Trophoblast cell (in vitro differentiated cells and primary cell): ENCODE measurements at regions not wholly inside any gene's neighbourhood (a gene's known extent, or its start where the extent isn't known, plus 50 kb on each side); places are given as distances from the start of the nearest gene placed in this dataset.
"Not testable (repeated sequence)": the region's sequence is repeated elsewhere in the genome, so short reads cannot be mapped to it uniquely, and the experiment has no call there.

Experiments
- DNase-seq, 2 donors: peaks; one replicate each; pipeline ENCODE4 v3.0.0-alpha.2; 2016
- H2AFZ ChIP-seq: 2 replicates; pipeline ENCODE4 v1.6.1; 2013; ENCODE audit warnings: low read length, moderate library complexity, mild to moderate bottlenecking; ENCODE audit not compliant: insufficient read depth, poor library complexity
- H2AK5ac ChIP-seq: 2 replicates; pipeline ENCODE4 v1.6.1; 2013; ENCODE audit warnings: mild to moderate bottlenecking, low read length
- H2BK120ac ChIP-seq: 2 replicates; pipeline ENCODE4 v1.6.1; 2013; ENCODE audit warnings: low read length, mild to moderate bottlenecking, moderate library complexity; ENCODE audit not compliant: insufficient read depth, poor library complexity
- H2BK12ac ChIP-seq: 2 replicates; pipeline ENCODE4 v1.6.1; 2013; ENCODE audit warnings: mild to moderate bottlenecking, low read length, moderate library complexity
- H2BK5ac ChIP-seq: 2 replicates; pipeline ENCODE4 v1.6.1; 2013; ENCODE audit warnings: low read length, low read depth, moderate library complexity, mild to moderate bottlenecking; ENCODE audit not compliant: poor library complexity
- H3K14ac ChIP-seq: 2 replicates; pipeline ENCODE4 v1.6.1; 2013; ENCODE audit warnings: mild to moderate bottlenecking, low read length
- H3K18ac ChIP-seq: 2 replicates; pipeline ENCODE4 v1.6.1; 2013; ENCODE audit warnings: mild to moderate bottlenecking, low read length
- H3K23ac ChIP-seq: 2 replicates; pipeline ENCODE4 v1.6.1; 2013; ENCODE audit warnings: low read length
- H3K27ac ChIP-seq: 2 replicates; pipeline ENCODE4 v1.5.1; 2013; ENCODE audit warnings: low read depth, mild to moderate bottlenecking, inconsistent platforms, low read length, moderate library complexity
- H3K27me3 ChIP-seq: 2 replicates; pipeline ENCODE4 v1.6.1; 2013; ENCODE audit warnings: inconsistent platforms, mild to moderate bottlenecking, low read length, moderate library complexity; ENCODE audit not compliant: insufficient read depth
- H3K36me3 ChIP-seq, 2 experiments: 1 replicate in 1 of 2; 2 replicates in 1 of 2; pipeline ENCODE4 v1.6.1; 2013; ENCODE audit warnings: low read length in 2 of 2, mild to moderate bottlenecking in 2 of 2, moderate library complexity in 1 of 2; ENCODE audit not compliant: insufficient read depth in 2 of 2, control insufficient read depth in 1 of 2
- H3K4ac ChIP-seq: 2 replicates; pipeline ENCODE4 v1.6.1; 2013; ENCODE audit warnings: low read depth, mild to moderate bottlenecking, low read length, moderate library complexity
- H3K4me1 ChIP-seq, 2 experiments: 1 replicate in 1 of 2; 2 replicates in 1 of 2; pipeline ENCODE4 v1.6.1; 2013; ENCODE audit warnings: low read length in 2 of 2, mild to moderate bottlenecking in 2 of 2, moderate library complexity in 1 of 2; ENCODE audit not compliant: insufficient read depth in 2 of 2, control insufficient read depth in 1 of 2
- H3K4me2 ChIP-seq: 2 replicates; pipeline ENCODE4 v1.6.1; 2013; ENCODE audit warnings: inconsistent platforms, mild to moderate bottlenecking, low read length, moderate library complexity
- H3K4me3 ChIP-seq: 2 replicates; pipeline ENCODE4 v1.5.1; 2013; ENCODE audit warnings: mild to moderate bottlenecking, low read depth, low read length, inconsistent platforms
- H3K79me1 ChIP-seq: one replicate; pipeline ENCODE4 v1.6.1; 2013; ENCODE audit warnings: low read length
- H3K79me2 ChIP-seq: 2 replicates; pipeline ENCODE4 v1.6.1; 2013; ENCODE audit warnings: low read length, mild to moderate bottlenecking; ENCODE audit not compliant: control insufficient read depth, insufficient read depth, poor library complexity
- H3K9ac ChIP-seq: 2 replicates; pipeline ENCODE4 v1.6.1; 2013; ENCODE audit warnings: mild to moderate bottlenecking, low read length
- H3K9me3 ChIP-seq: 2 replicates; pipeline ENCODE4 v1.6.1; 2013; ENCODE audit warnings: low read depth, mild to moderate bottlenecking, control low read depth, inconsistent platforms, low read length; ENCODE audit not compliant: insufficient read depth
- H4K12ac ChIP-seq: 2 replicates; pipeline ENCODE4 v1.6.1; 2013; ENCODE audit warnings: low read depth, mild to moderate bottlenecking, low read length, moderate library complexity
- H4K8ac ChIP-seq: 2 replicates; pipeline ENCODE4 v1.6.1; 2013; ENCODE audit warnings: low read depth, mild to moderate bottlenecking, low read length, moderate library complexity
- H4K91ac ChIP-seq: one replicate; pipeline ENCODE4 v1.6.1; 2013; ENCODE audit warnings: low read depth, mild to moderate bottlenecking, low read length, moderate library complexity
- WGBS: extraction: QIAGEN DNeasy Blood & Tissue Kit; methylation state at CpG from one replicate; pipeline ENCODE4 v1.1.7; 2013; ENCODE audit warnings: missing lambda C conversion rate; ENCODE audit not compliant: insufficient read length, insufficient coverage; ENCODE audit errors: extremely low coverage; 5-methylcytosine and 5-hydroxymethylcytosine counted together

DNA sequence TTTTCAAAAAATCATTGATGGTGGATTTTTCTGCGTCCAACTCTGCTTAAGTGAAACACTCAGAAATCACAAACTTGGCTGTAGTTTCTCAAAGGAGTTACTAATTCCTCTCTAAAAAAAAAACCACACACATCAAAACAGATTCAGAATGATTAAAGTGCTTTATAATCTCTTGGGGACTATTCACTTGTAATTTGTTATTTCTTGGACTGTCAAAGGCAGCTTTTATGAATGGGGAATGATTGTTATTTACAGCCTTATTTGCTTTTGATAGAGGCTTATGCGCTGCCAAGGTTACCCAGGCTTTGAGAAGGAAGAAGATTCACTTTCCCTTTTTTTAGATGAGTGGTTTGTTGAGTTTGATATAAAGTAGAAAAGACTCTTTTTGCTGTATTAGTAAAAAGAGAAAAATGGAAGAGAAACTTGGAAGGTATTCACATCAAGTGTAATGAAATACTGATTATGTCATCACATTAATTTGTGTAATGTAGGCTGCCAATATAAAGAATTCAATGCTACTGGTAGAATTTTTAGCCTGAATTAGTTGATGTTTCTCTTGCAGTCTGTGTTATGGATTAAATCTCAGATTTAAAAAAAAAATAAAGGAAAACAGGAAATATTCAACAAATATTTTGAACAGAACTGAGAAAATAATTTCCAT lies 381.0 kb upstream of the SASH1 start:
- Histone ChIP-seq H3K4me3 (no peak overlapping the region), H3K9ac (no peak overlapping the region), H2BK5ac (no peak overlapping the region), H2BK12ac (no peak overlapping the region), H3K27me3 (no peaks in the 10 kb centered on the region), H3K4me2 (no peak overlapping the region), H3K4me1 (no peaks in the 10 kb centered on the region), H2BK120ac (no peak overlapping the region), H3K4ac (no peak overlapping the region), H4K12ac (no peak overlapping the region), H4K91ac (no peak overlapping the region), H3K23ac (no peak overlapping the region), H3K14ac (no peak overlapping the region), H4K8ac (no peak overlapping the region), H3K79me2 (no peaks in the 10 kb centered on the region), H3K18ac (no peak overlapping the region), H3K79me1 (no peaks in the 10 kb centered on the region), H2AK5ac (no peak overlapping the region), H2AFZ (no peak overlapping the region), H3K36me3 (no peaks in the 10 kb centered on the region), H3K9me3 (no peaks in the 10 kb centered on the region), H3K27ac (no peak overlapping the region)
- no peak for DNase-seq
- no CpG with 5 or more reads among the region's 2 CpGs for WGBS

DNA sequence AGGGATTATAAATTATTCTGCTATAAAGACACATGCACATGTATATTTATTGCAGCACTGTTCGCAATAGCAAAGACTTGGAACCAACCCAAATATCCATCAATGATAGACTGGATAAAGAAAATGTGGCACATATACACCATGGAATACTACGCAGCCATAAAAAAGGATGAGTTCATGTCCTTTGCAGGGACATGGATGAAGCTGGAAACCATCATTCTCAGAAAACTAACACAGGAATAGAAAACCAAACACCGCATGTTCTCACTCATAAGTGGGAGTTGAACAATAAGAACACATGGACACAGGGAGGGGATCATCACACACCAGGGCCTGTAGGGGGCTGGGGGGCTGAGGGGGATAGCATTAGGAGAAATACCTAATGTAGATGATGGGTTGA lies 377.2 kb upstream of the SASH1 start:
- H3K4me1 ChIP-seq, H4K8ac ChIP-seq, H3K4me3 ChIP-seq, H4K12ac ChIP-seq, H2BK120ac ChIP-seq, H3K27ac ChIP-seq, H4K91ac ChIP-seq, H3K23ac ChIP-seq, H3K9me3 ChIP-seq, DNase-seq, H3K9ac ChIP-seq, H3K18ac ChIP-seq, H3K27me3 ChIP-seq, H3K4ac ChIP-seq, H3K79me2 ChIP-seq, H2AFZ ChIP-seq, H3K14ac ChIP-seq, H3K79me1 ChIP-seq, H3K4me2 ChIP-seq, H2AK5ac ChIP-seq, H3K36me3 ChIP-seq, H2BK5ac ChIP-seq, H2BK12ac ChIP-seq: not testable (repeated sequence)
- no CpG with 5 or more reads among the region's 3 CpGs for WGBS

DNA sequence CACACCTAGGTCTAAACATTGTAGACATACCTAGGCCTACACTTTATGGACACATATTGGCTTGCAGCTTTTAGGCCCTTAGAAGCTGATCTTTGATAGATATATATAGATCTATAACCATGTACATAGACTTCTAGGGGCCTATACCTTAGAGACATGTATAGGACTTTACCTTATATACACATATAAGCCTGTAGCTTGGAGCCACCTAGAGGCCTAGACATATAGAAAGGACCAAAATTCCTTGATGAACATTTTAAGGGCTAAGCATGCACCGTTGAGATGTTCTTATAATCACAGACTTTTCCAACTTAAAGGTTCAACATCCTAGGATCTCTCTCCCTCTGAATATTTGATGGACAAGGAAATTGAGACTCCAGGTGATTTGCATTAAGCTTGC lies 371.7 kb upstream of the SASH1 start:
- Histone ChIP-seq H2BK12ac (no peak overlapping the region), H3K23ac (no peak overlapping the region), H3K4me1 (peaks cover 0 to 9% of the 10 kb centered on the region in 2 experiments), H3K27me3 (no peaks in the 10 kb centered on the region), H4K8ac (no peak overlapping the region), H3K18ac (no peak overlapping the region), H2BK5ac (no peak overlapping the region), H3K4ac (no peak overlapping the region), H3K27ac (no peak overlapping the region), H3K79me1 (no peaks in the 10 kb centered on the region), H2BK120ac (no peak overlapping the region), H2AK5ac (no peak overlapping the region), H3K4me2 (no peak overlapping the region), H3K9me3 (no peaks in the 10 kb centered on the region), H4K12ac (no peak overlapping the region), H4K91ac (no peak overlapping the region), H3K14ac (no peak overlapping the region), H3K36me3 (no peaks in the 10 kb centered on the region), H3K79me2 (no peaks in the 10 kb centered on the region), H2AFZ (no peak overlapping the region), H3K9ac (no peak overlapping the region), H3K4me3 (no peak overlapping the region)
- WGBS: no CpG with 5 or more reads among the region's 1 CpG
- peak in 1 of 2 donors; percentile 22 for DNase-seq

GRCh38 chr6:147972448-147972847 lies 370.2 kb upstream of the SASH1 start:
- H3K9me3 ChIP-seq: no peaks in the 10 kb centered on the region
- H3K4me1 ChIP-seq: peaks cover 0 to 9% of the 10 kb centered on the region in 2 experiments
- no peak for DNase-seq
- H4K12ac ChIP-seq: no peak overlapping the region
- H3K14ac ChIP-seq: no peak overlapping the region
- no peak overlapping the region for H3K4me3 ChIP-seq
- H3K79me1 ChIP-seq: no peaks in the 10 kb centered on the region
- no peak overlapping the region for H3K18ac ChIP-seq
- no peaks in the 10 kb centered on the region for H3K27me3 ChIP-seq
- no peak overlapping the region for H4K91ac ChIP-seq
- H2BK5ac ChIP-seq: no peak overlapping the region
- H3K79me2 ChIP-seq: no peaks in the 10 kb centered on the region
- no peak overlapping the region for H2BK120ac ChIP-seq
- H4K8ac ChIP-seq: no peak overlapping the region
- no CpG with 5 or more reads among the region's 5 CpGs for WGBS
- no peak overlapping the region for H2AK5ac ChIP-seq
- no peak overlapping the region for H3K4ac ChIP-seq
- no peak overlapping the region for H2BK12ac ChIP-seq
- H2AFZ ChIP-seq: no peak overlapping the region
- H3K9ac ChIP-seq: no peak overlapping the region
- H3K23ac ChIP-seq: no peak overlapping the region
- H3K36me3 ChIP-seq: no peaks in the 10 kb centered on the region
- H3K4me2 ChIP-seq: no peak overlapping the region
- H3K27ac ChIP-seq: no peak overlapping the region
